Urinary bladder (tissue), 3 donors: ENCODE measurements at regions not wholly inside any gene's neighbourhood (a gene's known extent, or its start where the extent isn't known, plus 50 kb on each side); places are given as distances from the start of the nearest gene placed in this dataset.

Experiments
- DNase-seq: peaks from one replicate; pipeline ENCODE4 v3.0.0-alpha.2; 2015; ENCODE audit errors: extremely low spot score
- H3K27ac ChIP-seq: one replicate; pipeline ENCODE4 v1.5.1; 2013; ENCODE audit warnings: low read depth, mild to moderate bottlenecking, moderate library complexity
- H3K36me3 ChIP-seq: one replicate; pipeline ENCODE4 v1.6.1; 2013; ENCODE audit warnings: mild to moderate bottlenecking, moderate library complexity; ENCODE audit not compliant: insufficient read depth
- H3K4me1 ChIP-seq: one replicate; pipeline ENCODE4 v1.6.1; 2013; ENCODE audit warnings: mild to moderate bottlenecking, moderate library complexity; ENCODE audit not compliant: insufficient read depth
- H3K4me3 ChIP-seq: one replicate; pipeline ENCODE4 v1.5.1; 2013; ENCODE audit warnings: low read depth, low read length
- WGBS: extraction: QIAGEN DNeasy Blood & Tissue Kit; methylation state at CpG from one replicate; pipeline ENCODE4 v1.1.7; 2013; 5-methylcytosine and 5-hydroxymethylcytosine counted together
- donor health status: healthy with polysubstance abuse.
- donor health status: healthy.

GRCh38 chr1:71345491-71345890, 264.7 kb upstream of the ZRANB2 start:
- H3K4me3 ChIP-seq = no peak overlapping the region
- H3K36me3 ChIP-seq = no peaks in the 10 kb centered on the region
- 75% methylated on average over 2 of the region's 2 CpGs for WGBS
- no peak overlapping the region for H3K27ac ChIP-seq
- DNase-seq = no peak
- no peaks in the 10 kb centered on the region for H3K4me1 ChIP-seq

GRCh38 chr1:71343686-71344416, 263.0 kb upstream of the ZRANB2 start:
- no peak overlapping the region for H3K27ac ChIP-seq
- H3K4me3 ChIP-seq = no peak overlapping the region
- no peak for DNase-seq
- no peaks in the 10 kb centered on the region for H3K36me3 ChIP-seq
- WGBS = 77% methylated on average over 3 of the region's 3 CpGs
- H3K4me1 ChIP-seq = no peaks in the 10 kb centered on the region

DNA sequence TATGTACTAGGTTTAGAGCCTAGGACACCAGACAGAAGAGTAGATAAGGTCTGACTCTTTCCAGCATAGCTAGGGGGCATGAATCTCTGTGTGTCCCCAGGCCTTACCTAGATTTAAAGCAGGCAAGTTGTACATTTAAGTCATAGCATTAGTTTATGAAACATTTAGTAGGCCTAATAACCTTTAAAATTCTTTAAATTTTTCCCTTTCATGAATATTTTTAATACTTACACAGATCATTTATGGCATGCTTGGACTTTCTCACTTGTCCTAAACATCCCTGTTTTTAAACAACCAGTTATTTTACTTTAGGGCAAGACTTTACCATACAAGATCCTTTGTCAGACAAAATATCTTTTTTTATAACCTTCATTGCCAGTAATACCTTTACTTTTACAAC, 258.4 kb upstream of the ZRANB2 start:
- Histone ChIP-seq H3K36me3 (no peaks in the 10 kb centered on the region), H3K4me3 (no peak overlapping the region), H3K27ac (no peak overlapping the region), H3K4me1 (no peaks in the 10 kb centered on the region)
- DNase-seq = no peak

DNA sequence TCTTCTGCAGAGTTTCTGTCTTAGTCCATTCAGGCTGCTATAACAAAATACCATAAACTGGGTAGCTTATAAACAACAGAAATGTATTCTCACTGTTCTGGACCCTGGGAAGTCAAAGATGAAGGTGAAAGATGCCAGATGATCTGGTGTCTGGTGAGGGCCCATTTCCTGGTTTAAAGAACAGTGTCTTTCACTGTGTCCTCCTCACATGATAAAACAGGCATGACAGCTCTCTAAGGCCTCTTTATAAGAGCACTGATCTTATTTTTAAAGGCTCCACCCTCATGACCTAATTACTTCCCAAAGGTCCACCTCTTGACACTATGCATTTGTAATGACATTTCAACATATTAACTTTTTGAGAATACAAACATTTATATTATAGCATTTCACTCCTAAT, 250.2 kb upstream of the ZRANB2 start:
- H3K36me3 ChIP-seq = no peaks in the 10 kb centered on the region
- no peaks in the 10 kb centered on the region for H3K4me1 ChIP-seq
- no peak overlapping the region for H3K27ac ChIP-seq
- no peak overlapping the region for H3K4me3 ChIP-seq
- no peak for DNase-seq

- 17% methylated on average over 1 of the region's 1 CpG for WGBS
- no peak overlapping the region for H3K27ac ChIP-seq
- H3K4me1 ChIP-seq = no peaks in the 10 kb centered on the region
- no peaks in the 10 kb centered on the region for H3K36me3 ChIP-seq
- DNase-seq = no peak
- H3K4me3 ChIP-seq = no peak overlapping the region
Observed at GRCh38 chr1:71324671-71325267, 243.9 kb upstream of the ZRANB2 start.

GRCh38 chr1:71312545-71312944, 231.7 kb upstream of the ZRANB2 start:
- Histone ChIP-seq H3K27ac (no peak overlapping the region), H3K4me3 (no peak overlapping the region), H3K4me1 (no peaks in the 10 kb centered on the region), H3K36me3 (no peaks in the 10 kb centered on the region)
- 66% methylated on average over 2 of the region's 2 CpGs for WGBS
- no peak for DNase-seq

- WGBS = 28% methylated on average over 1 of the region's 1 CpG
- no peak overlapping the region for H3K4me3 ChIP-seq
Observed at GRCh38 chr1:71311376-71311775, 230.5 kb upstream of the ZRANB2 start.

GRCh38 chr1:71307451-71307850, 226.6 kb upstream of the ZRANB2 start:
- H3K4me3 ChIP-seq = no peak overlapping the region
- H3K27ac ChIP-seq = no peak overlapping the region
- no peaks in the 10 kb centered on the region for H3K36me3 ChIP-seq
- DNase-seq = no peak
- H3K4me1 ChIP-seq = no peaks in the 10 kb centered on the region

More at GRCh38 chr1:71311376-71311775, 230.5 kb upstream of the ZRANB2 start:
- Histone ChIP-seq H3K27ac (no peak overlapping the region), H3K4me1 (no peaks in the 10 kb centered on the region), H3K36me3 (no peaks in the 10 kb centered on the region)
- DNase-seq = no peak

DNA sequence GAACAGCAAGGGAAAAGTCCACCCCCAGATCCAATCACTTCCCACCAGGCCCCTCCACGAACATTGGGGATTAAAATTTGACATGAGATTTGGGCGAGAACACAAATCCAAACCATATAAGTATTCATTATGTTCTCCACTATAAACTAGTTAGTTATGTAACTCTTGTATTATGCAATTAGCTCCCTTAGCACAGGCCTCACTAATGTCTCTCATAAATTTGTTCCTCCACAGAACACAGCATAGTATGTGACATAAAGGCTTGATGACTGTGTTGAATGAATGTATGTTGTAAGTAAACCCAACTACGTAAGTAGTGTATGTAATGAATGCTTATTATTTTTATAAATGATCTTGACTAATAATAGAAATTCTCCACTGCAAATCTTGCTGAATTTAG, 223.3 kb upstream of the ZRANB2 start:
- DNase-seq = no peak
- no peak overlapping the region for H3K4me3 ChIP-seq
- H3K36me3 ChIP-seq = no peaks in the 10 kb centered on the region
- H3K27ac ChIP-seq = no peak overlapping the region
- no peaks in the 10 kb centered on the region for H3K4me1 ChIP-seq
- 49% methylated on average over 3 of the region's 3 CpGs for WGBS

GRCh38 chr1:71303617-71304041, 222.8 kb upstream of the ZRANB2 start:
- no peak for DNase-seq
- 63% methylated on average over 4 of the region's 4 CpGs for WGBS
- no peaks in the 10 kb centered on the region for H3K36me3 ChIP-seq
- no peaks in the 10 kb centered on the region for H3K4me1 ChIP-seq
- no peak overlapping the region for H3K27ac ChIP-seq
- no peak overlapping the region for H3K4me3 ChIP-seq

DNA sequence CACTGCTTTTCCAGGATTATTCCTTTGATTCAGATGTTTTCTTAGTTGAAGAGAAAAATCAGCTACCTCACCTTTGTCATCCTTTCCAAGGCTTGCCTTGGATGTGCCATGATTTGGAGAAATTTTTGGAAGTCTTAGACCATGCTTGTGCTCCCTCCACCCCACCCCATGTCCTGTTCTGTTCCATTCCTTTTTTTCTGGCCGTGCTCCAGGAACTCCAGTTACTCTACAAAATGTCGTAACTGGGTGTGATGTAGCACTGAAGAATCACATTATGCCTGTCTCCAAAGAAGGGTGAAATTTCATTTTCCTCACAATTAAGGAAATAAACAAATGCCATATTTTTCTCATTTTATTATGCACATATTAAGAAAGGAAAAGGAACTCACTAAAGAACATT, 217.8 kb upstream of the ZRANB2 start:
- 69% methylated on average over 2 of the region's 2 CpGs for WGBS

GRCh38 chr1:71296551-71297134, 215.8 kb upstream of the ZRANB2 start:
- Histone ChIP-seq H3K4me1 (no peaks in the 10 kb centered on the region), H3K4me3 (no peak overlapping the region), H3K27ac (no peak overlapping the region), H3K36me3 (no peaks in the 10 kb centered on the region)
- DNase-seq = no peak
- 53% methylated on average over 2 of the region's 2 CpGs for WGBS

More for the DNA sequence above, 217.8 kb upstream of the ZRANB2 start:
- Histone ChIP-seq H3K4me3 (no peak overlapping the region), H3K4me1 (no peaks in the 10 kb centered on the region), H3K27ac (no peak overlapping the region), H3K36me3 (no peaks in the 10 kb centered on the region)
- DNase-seq = no peak

DNA sequence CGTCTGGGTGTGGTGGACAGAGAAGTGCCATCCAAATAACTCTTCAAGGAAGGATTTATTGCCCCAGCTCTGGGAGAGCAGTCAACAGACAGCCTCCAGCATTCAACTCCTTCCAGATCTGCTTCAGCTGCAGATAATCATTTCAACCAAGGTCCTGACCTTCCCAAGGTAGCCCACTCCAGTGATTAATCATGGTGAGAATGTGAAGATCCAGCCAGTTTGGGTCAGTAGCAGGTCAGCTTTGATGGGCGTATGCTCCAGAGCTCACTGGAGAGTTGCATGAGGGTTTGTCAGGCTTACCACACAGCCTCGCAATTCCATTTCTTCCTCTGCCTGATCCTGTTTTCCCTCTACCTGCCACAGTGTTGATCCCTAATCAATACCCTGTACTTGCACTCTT, 214.5 kb upstream of the ZRANB2 start:
- 85% methylated on average over 3 of the region's 3 CpGs for WGBS
- no peak for DNase-seq
- Histone ChIP-seq H3K27ac (no peak overlapping the region), H3K36me3 (no peaks in the 10 kb centered on the region), H3K4me3 (no peak overlapping the region), H3K4me1 (no peaks in the 10 kb centered on the region)

DNA sequence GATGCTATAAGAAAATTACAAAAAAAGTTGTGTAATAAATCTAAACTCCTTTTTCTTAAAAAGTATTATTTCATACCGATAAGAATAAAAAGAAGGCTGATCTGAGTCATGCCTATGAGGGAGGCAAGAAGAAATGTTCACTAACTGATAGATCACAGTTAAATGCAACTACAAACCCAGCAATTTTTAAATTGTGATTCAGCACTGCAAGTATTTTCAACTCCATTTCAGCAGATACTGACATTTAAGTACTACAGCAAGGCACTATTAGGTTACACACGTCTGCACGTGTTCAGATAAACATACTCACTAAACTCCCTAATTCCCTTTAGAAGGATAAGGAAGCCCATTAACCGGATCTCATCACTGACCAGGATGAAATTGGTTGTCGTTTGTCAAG, 213.3 kb upstream of the ZRANB2 start:
- Histone ChIP-seq H3K4me1 (no peaks in the 10 kb centered on the region), H3K27ac (no peak overlapping the region), H3K36me3 (no peaks in the 10 kb centered on the region), H3K4me3 (no peak overlapping the region)
- WGBS = 56% methylated on average over 5 of the region's 5 CpGs
- no peak for DNase-seq
